Liver (tissue), 8 donors: ENCODE measurements at regions not wholly inside any gene's neighbourhood (a gene's known extent, or its start where the extent isn't known, plus 50 kb on each side); places are given as distances from the start of the nearest gene placed in this dataset.

Source experiments
- DNase-seq: peaks from one replicate; pipeline ENCODE4 v3.0.0-alpha.2; 2017; ENCODE audit warnings: low spot score
- H3K27ac ChIP-seq, 2 donors: one replicate each; pipeline ENCODE4 v1.7.0; 2013; ENCODE audit warnings: inconsistent platforms in 2 of 2, low read length in 2 of 2, control low read depth in 1 of 2, low read depth in 1 of 2, mild to moderate bottlenecking in 1 of 2
- H3K27me3 ChIP-seq, 4 donors: one replicate each; pipeline versions ENCODE4 v1.6.1 to v1.7.0; 2013; ENCODE audit warnings: low read length in 3 of 4, inconsistent platforms in 1 of 4, mild to moderate bottlenecking in 1 of 4, moderate library complexity in 1 of 4; ENCODE audit not compliant: control insufficient read depth in 4 of 4, insufficient read depth in 4 of 4
- H3K36me3 ChIP-seq, 4 donors: one replicate each; pipeline versions ENCODE4 v1.6.1 to v1.7.0; 2013; ENCODE audit warnings: low read length in 3 of 4, mild to moderate bottlenecking in 3 of 4, low read depth in 1 of 4, moderate library complexity in 1 of 4; ENCODE audit not compliant: control insufficient read depth in 4 of 4, insufficient read depth in 3 of 4
- H3K4me1 ChIP-seq, 4 donors: one replicate each; pipeline versions ENCODE4 v1.6.1 to v1.7.0; 2013; ENCODE audit warnings: low read length in 3 of 4, mild to moderate bottlenecking in 3 of 4, moderate library complexity in 1 of 4; ENCODE audit not compliant: control insufficient read depth in 4 of 4, insufficient read depth in 4 of 4
- H3K4me3 ChIP-seq, 3 donors: one replicate each; pipeline versions ENCODE4 v1.6.1 to v1.7.0; 2013; ENCODE audit warnings: low read length in 3 of 3, control low read depth in 1 of 3, low read depth in 1 of 3, mild to moderate bottlenecking in 1 of 3
- H3K9ac ChIP-seq, 2 donors: one replicate each; pipeline ENCODE4 v1.7.0; 2013; ENCODE audit warnings: low read length in 2 of 2, mild to moderate bottlenecking in 2 of 2, moderate library complexity in 2 of 2, control low read depth in 1 of 2, low read depth in 1 of 2
- H3K9me3 ChIP-seq, 4 donors: one replicate each; pipeline versions ENCODE4 v1.6.1 to v1.7.0; 2013; ENCODE audit warnings: low read length in 3 of 4; ENCODE audit not compliant: control insufficient read depth in 4 of 4
- EGR1 ChIP-seq, 2 donors: IDR thresholded peaks; 2 replicates each; pipeline ENCODE4 v1.6.1; 2016 to 2018; ENCODE audit warnings: antibody characterized with exemption in 2 of 2, low read depth in 2 of 2
- FOXA1 ChIP-seq: IDR thresholded peaks from 2 replicates; pipeline ENCODE4 v1.6.1; 2016; ENCODE audit warnings: antibody characterized with exemption
- FOXA2 ChIP-seq: IDR thresholded peaks from 2 replicates; pipeline ENCODE4 v1.6.1; 2016; ENCODE audit warnings: antibody characterized with exemption
- JUND ChIP-seq, 2 donors: IDR thresholded peaks; 2 replicates each; pipeline ENCODE4 v1.6.1; 2016; ENCODE audit warnings: antibody characterized with exemption in 2 of 2
- NR2F2 ChIP-seq: IDR thresholded peaks from 2 replicates; pipeline ENCODE4 v1.6.1; 2016; ENCODE audit warnings: antibody characterized with exemption
- RAD21 ChIP-seq, 2 donors: IDR thresholded peaks; 2 replicates each; pipeline ENCODE4 v1.6.1; 2016; ENCODE audit warnings: antibody characterized with exemption in 2 of 2, mild to moderate bottlenecking in 2 of 2
- REST ChIP-seq: IDR thresholded peaks from 2 replicates; pipeline ENCODE4 v1.6.1; 2016; ENCODE audit warnings: antibody characterized with exemption, mild to moderate bottlenecking
- SP1 ChIP-seq: IDR thresholded peaks from 2 replicates; pipeline ENCODE4 v1.6.1; 2018; ENCODE audit warnings: antibody characterized with exemption, mild to moderate bottlenecking
- TAF1 ChIP-seq: conservative IDR thresholded peaks from 2 replicates; pipeline ENCODE4 v1.6.1; 2016; ENCODE audit warnings: antibody characterized with exemption, mild to moderate bottlenecking
- YY1 ChIP-seq: IDR thresholded peaks from 2 replicates; pipeline ENCODE4 v1.6.1; 2016; ENCODE audit warnings: antibody characterized with exemption, mild to moderate bottlenecking
- ZBTB33 ChIP-seq: IDR thresholded peaks from 2 replicates; pipeline ENCODE4 v1.6.1; 2016; ENCODE audit warnings: antibody characterized with exemption
- WGBS: extraction: QIAGEN DNeasy Blood & Tissue Kit; methylation state at CpG from one replicate; pipeline ENCODE4 v1.1.7; 2013; 5-methylcytosine and 5-hydroxymethylcytosine counted together
- TF ChIP-seq, protein P1 (sequence below): fragments of 150-350 bp; IDR thresholded peaks from 2 replicates; pipeline ENCODE4 v1.5.1; 2017; ENCODE audit warnings: improper control_type of control experiment, low read depth, low read length; ENCODE audit not compliant: missing input control
- TF ChIP-seq, protein P2 (sequence below): IDR thresholded peaks from 2 replicates; pipeline ENCODE4 v1.6.1; 2016; ENCODE audit warnings: antibody characterized with exemption
- TF ChIP-seq, protein P3 (sequence below): IDR thresholded peaks from 2 replicates; pipeline ENCODE4 v1.6.1; 2016; ENCODE audit warnings: antibody characterized with exemption
- donor health status: healthy.
- donor health status: healthy.
- donor health status: healthy.
- donor health status: healthy.
- donor health status: healthy.

DNA sequence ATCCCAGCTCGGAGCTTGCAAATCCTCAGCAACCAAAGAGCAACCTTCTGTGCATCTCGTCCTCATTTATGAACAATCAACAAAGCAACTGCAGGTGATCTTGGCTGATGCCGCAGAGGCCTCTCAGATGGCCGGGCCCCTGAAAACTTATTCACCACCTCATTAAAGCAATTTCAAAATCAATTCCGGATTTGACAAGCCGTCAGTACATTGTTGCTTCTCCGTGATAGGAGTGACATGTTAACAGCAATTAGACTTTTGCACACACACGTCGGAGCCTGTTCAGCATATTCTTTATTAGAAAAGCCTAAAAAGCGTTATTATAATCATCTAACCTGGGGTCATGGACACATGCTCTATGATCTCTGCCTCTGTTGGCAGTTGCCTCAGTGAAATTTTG, 183.1 kb upstream of the CXCR4 start:
- Histone ChIP-seq H3K36me3 (no peaks in the 10 kb centered on the region), H3K27me3 (no peaks in the 10 kb centered on the region), H3K4me1 (no peaks in the 10 kb centered on the region), H3K4me3 (no peak overlapping the region), H3K9ac (no peak overlapping the region), H3K27ac (no peak overlapping the region), H3K9me3 (no peaks in the 10 kb centered on the region)
- no peak for DNase-seq
- TF ChIP-seq NR2F2 = peak; percentile 57
- TF ChIP-seq, protein P1, sequence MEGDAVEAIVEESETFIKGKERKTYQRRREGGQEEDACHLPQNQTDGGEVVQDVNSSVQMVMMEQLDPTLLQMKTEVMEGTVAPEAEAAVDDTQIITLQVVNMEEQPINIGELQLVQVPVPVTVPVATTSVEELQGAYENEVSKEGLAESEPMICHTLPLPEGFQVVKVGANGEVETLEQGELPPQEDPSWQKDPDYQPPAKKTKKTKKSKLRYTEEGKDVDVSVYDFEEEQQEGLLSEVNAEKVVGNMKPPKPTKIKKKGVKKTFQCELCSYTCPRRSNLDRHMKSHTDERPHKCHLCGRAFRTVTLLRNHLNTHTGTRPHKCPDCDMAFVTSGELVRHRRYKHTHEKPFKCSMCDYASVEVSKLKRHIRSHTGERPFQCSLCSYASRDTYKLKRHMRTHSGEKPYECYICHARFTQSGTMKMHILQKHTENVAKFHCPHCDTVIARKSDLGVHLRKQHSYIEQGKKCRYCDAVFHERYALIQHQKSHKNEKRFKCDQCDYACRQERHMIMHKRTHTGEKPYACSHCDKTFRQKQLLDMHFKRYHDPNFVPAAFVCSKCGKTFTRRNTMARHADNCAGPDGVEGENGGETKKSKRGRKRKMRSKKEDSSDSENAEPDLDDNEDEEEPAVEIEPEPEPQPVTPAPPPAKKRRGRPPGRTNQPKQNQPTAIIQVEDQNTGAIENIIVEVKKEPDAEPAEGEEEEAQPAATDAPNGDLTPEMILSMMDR = no peak
- WGBS = 82% methylated on average over 10 of the region's 10 CpGs

GRCh38 chr2:136298631-136299030, 180.7 kb upstream of the CXCR4 start:
- H3K9me3 ChIP-seq = no peaks in the 10 kb centered on the region
- WGBS = 62% methylated on average over 5 of the region's 5 CpGs
- no peaks in the 10 kb centered on the region for H3K27me3 ChIP-seq
- no peaks in the 10 kb centered on the region for H3K4me1 ChIP-seq
- H3K27ac ChIP-seq = no peak overlapping the region
- TF ChIP-seq REST (no peak), EGR1 (IDR thresholded peaks at IDR 0.05; ENCODE audit: low read depth in 2 of 2) (no peak), YY1 (no peak), FOXA1 (no peak), RAD21 (IDR thresholded peaks at IDR 0.05) (no peak)
- TF ChIP-seq, protein P1 = no peak
- no peak overlapping the region for H3K9ac ChIP-seq
- no peaks in the 10 kb centered on the region for H3K36me3 ChIP-seq
- no peak overlapping the region for H3K4me3 ChIP-seq
- no peak for DNase-seq

GRCh38 chr2:136297994-136298393, 180.0 kb upstream of the CXCR4 start:
- H3K27me3 ChIP-seq = no peaks in the 10 kb centered on the region
- H3K36me3 ChIP-seq = no peaks in the 10 kb centered on the region
- WGBS = 88% methylated on average over 4 of the region's 4 CpGs
- no peak overlapping the region for H3K9ac ChIP-seq
- H3K27ac ChIP-seq = no peak overlapping the region
- H3K4me3 ChIP-seq = no peak overlapping the region
- no peak for DNase-seq
- TF ChIP-seq YY1 = no peak
- no peak for TF ChIP-seq FOXA2
- no peak for TF ChIP-seq ZBTB33
- no peak for TF ChIP-seq TAF1
- TF ChIP-seq SP1 = no peak
- TF ChIP-seq, protein P2, sequence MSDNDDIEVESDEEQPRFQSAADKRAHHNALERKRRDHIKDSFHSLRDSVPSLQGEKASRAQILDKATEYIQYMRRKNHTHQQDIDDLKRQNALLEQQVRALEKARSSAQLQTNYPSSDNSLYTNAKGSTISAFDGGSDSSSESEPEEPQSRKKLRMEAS = no peak
- TF ChIP-seq, protein P3, sequence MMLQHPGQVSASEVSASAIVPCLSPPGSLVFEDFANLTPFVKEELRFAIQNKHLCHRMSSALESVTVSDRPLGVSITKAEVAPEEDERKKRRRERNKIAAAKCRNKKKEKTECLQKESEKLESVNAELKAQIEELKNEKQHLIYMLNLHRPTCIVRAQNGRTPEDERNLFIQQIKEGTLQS = no peak
- no peak for TF ChIP-seq EGR1 (IDR thresholded peaks at IDR 0.05; ENCODE audit: low read depth in 2 of 2)
- no peak for TF ChIP-seq JUND (IDR thresholded peaks at IDR 0.05)
- no peaks in the 10 kb centered on the region for H3K4me1 ChIP-seq
- no peaks in the 10 kb centered on the region for H3K9me3 ChIP-seq
